ENCODE measurements at regions not wholly inside any gene's neighbourhood (a gene's known extent, or its start where the extent isn't known, plus 50 kb on each side); places are given as distances from the start of the nearest gene placed in this dataset.
A peak's percentile ranks its signal among the peaks of the same experiment; 100 is the strongest.
"Not testable (repeated sequence)": the region's sequence is repeated elsewhere in the genome, so short reads cannot be mapped to it uniquely, and the experiment has no call there.

DNA sequence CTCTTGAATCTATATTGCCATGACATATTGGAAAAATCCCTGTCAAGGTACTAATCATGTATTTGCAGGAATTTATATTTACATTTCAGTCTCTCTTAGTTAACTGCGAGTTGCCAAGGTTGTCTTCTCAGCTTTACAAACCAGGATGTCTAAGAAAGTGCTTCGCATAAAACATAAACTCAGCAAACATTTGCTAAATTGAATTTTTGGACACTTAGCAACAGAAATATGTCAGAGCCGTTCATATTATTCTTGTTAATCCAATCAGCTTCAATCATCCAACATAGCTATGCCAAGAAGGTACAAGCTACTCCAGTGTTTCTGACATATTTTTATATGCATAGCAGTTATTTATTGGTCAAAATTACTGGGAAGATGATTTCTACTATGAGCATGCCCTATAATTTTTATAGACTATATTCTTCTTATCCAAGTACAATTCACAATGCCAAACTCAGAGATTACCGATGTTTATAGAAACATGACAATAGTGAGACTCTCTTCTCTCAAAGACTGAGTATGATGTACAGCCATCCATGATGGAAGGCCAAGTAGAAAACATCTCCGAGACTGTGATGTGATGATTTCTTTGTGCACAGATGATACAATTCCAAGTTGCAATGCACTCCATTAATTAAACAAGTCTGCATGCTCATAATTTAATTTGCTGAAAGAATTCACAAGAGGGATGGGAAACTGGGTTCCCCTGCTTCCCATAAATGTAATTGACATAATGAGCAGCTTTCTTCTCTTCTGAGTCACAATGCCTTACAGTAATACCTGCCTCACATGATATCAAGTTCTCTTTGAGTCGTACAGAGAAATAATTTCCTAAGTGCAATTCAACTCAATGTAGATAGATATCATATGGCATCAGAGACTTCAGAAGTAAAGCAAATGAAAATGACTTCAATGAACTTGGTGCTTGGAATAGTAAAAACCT is 776.3 kb downstream of the EFNB2 start:
- DNase-seq = no peak

DNA sequence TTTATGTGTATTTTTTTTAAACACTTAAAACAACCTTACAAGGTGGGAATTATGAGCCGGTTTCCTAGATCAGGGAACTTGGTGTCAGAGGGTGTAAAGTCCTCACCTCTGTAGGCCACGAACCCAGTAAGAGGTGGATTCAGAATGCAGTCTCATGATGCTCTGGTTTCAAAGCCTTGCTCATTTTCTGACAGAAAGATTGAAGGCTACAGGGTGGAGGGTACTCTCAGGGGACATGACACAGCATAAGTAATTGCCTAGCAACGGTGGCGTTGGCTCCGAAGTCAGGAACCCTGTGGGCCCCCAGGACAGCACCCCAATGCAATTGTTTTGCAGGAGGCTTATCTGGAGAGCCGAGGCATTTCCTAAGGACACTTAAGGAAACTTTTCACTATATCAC is 794.7 kb downstream of the EFNB2 start:
- DNase-seq = no peak

DNA sequence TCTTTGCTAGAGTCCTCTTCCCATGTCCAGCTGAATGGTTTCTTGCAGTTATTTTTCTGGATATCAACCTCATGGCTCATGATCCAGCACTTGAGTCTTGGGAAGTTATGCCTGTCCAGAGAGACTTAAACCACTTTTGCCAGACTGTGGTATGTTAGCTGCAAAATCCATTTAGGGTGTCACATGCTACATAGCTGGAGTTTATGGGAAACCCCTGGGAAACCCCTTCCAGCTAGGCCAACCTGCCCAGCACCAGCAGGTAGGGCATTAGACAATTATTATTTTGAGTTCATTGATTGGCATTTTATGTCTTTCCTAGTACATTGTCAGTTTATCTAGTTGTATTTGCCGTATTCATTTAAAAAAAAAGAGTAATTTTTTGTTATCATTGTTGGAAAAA is 797.8 kb downstream of the EFNB2 start:
- DNase-seq = no peak

DNA sequence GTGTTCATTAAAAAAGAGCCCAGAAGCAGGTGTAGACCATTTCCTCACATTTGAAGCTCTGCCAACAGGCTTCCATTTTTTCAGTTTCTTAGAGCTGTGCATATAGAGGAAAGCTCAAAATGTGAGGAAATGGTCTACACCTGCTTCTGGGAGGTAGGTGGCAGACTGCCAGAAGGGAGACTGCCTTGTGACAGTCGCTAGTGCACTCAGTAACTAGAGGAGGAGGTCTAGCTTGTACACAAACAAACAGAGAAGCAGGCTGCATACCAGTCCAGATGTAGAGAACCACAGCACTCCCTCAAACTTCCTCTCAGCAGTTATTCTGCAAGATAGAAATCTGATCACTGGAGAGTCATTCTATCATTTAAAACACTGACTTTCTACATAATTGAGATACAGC is 800.2 kb downstream of the EFNB2 start:
- DNase-seq = peak; percentile 45

DNA sequence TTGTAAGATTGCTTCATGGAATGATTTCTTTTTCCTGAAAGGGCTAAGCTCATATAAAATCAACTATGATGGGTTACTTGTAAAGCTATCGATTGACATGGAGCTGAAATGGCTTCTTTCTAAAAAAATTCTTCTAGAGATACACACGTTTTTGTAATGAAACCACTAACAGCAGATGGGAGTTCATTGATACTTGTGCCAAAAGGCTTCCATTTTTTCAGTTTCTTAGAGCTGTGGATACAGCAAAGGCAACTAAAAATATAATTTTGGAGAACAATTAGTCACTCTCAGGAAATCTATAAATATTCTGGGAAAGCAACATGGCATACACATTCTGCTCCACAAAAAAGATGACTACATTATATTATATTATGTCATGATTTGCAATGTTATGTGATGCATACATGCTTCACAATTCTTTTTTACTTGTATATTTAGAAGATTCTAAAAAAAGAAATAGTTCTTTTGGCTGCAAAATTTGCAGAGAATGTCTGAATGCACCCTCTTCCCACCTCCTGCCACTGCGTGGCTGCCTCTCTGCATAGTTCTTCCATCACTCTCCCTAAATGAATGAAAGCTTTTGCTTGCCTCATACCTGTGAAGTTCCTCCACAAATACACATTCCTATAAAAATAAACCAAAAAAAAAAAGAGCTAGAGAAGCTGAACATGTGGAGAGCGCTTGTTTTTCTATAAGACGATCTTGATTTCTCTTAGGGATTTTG is 802.5 kb downstream of the EFNB2 start:
- DNase-seq = no peak

DNA sequence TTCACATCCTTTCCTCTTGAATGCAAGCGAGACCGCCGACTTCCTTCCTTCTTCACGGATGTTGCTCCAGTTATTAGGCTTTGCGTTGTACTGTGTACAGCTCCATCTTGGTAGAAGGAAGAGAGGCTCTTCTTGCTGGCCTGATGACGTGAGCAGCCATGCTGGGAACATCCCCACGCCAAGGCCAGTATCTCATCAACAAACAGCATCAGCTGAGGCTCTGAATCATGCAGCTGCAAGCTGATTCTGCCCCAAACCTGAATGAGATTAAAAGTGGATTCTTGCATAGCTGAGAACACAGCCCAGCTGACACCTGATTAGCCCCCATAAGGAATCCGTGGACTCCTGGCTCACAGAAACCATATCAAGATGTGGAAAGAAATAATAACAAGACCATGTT is 809.6 kb downstream of the EFNB2 start:
- no peak for DNase-seq

DNA sequence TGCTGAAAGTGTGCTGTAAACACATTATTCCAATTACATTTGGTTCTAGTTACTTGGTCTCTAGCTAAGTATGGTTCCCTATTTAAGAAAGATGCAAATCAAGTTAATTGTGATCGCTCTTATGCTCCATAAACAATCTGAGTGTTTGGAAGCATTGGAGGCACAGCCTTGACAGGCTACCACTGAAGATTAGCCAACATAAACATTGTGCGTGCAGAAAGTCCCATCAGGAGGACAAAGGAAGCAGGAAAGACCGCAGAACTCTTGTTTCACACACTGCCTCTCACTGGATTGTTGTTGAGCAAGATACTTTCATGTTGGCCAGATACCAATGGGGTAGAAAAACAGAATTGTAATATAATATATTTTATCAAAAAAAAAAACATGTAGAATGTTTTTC is 814.4 kb downstream of the EFNB2 start:
- DNase-seq = no peak

DNA sequence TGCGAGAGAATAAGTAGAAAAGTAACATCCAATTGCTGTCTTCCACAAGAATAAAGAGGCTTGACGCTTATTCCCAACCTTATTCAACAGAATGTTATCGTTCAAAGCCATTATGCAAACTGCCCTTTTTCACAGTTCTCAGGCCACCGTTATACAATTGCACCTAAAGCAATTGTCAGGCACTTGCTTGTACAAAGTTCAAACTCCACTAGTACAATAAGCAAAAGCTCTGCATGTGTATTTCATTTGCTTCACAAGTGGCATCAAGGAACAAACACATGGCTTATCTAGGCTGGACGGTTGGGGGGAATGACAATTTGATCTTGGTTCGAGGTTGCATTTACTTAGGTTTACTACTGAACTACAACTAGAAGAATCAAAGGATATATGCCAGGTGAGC is 815.6 kb downstream of the EFNB2 start:
- DNase-seq = no peak

DNA sequence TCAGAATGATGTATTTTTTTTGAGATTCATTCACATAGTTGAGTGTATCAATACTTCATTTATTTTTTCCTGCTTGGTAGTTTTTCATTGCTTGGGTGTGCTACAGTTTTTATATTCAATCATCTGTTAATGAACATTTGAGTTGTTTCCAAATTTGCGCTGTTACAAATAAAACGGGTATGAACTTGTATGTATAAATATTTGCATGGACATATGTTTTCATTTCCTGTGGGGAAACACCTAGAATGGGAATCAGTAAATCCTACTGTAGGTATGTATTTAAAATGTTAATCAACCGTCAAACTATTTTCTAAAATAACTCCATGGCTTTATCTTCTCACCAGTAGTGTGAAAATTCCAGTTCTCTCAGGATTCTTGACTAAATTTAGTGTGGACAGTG is 826.3 kb downstream of the EFNB2 start:
- DNase-seq = no peak

DNA sequence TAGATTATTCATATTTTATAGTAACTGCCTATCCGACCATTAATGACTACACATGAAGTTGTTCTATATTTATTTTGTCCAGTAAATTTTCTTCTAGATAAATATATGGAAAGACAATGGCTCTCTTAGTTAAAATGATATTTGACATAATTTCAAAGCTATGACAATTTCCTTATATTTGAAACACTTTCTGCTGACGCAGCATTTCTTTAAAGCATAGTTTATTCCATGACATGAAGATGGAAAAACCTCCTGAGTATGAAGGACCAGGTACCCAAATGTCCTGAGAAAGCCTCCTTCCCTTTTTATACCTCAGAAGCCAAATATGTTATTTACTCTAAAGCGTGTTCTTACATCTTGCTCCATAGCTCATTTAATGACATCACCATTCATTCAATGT is 831.6 kb downstream of the EFNB2 start:
- no peak for DNase-seq

DNA sequence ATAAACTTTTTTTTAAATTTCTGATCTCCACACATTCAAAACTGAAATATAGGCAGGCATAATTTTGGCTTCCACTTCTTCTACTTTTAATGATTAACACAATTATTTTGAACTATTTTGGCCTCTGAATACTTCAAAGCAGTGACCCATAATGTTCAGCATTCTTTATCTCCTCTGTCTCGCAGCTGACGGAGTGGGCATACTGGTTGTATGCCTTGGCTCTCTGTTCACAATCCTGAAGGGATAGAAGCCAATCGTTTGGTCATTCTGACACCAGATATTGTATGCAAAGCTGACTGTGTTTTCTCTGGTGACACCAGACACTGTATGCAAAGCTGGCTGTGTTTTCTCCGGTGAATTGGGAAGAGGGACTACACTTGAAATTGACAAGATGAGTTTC is 833.0 kb downstream of the EFNB2 start:
- DNase-seq = peak; percentile 77

DNA sequence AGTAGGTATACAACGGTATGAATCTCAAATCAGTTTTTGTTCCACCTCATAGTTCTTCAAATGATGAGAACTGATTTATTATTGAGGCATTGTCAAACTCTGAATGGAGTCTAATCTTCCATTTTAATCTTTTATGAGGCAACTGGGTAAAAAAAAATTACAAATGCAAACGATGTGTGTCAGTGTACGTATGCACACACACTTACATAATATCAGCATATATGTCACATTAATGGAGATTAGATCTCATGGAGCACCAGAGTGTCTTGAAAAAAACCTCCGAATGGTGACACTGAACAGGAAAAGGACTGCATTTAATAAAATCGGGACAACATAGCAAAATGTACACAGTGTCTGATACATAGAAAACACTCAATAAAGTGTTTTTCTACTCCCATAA is 842.7 kb downstream of the EFNB2 start:
- no peak for DNase-seq

DNA sequence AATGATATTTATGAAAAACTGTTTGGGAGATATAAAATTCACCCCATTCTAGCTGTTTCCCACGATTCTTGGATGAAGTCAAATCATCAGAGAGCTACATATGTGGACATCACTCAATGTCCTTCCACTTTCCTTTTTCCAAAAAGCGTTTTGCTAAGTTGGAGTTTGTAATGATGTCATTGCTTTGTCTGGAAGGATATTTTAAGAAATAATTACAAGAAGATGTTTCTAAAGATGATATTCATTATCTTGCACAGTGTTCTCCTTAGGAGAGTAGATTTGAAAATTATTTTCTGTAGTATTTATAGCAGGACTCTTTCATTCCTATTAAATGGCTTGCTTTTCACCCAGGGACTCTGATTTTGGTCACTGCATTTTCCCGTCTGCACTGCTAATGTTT is 851.2 kb downstream of the EFNB2 start:
- no peak for DNase-seq

DNA sequence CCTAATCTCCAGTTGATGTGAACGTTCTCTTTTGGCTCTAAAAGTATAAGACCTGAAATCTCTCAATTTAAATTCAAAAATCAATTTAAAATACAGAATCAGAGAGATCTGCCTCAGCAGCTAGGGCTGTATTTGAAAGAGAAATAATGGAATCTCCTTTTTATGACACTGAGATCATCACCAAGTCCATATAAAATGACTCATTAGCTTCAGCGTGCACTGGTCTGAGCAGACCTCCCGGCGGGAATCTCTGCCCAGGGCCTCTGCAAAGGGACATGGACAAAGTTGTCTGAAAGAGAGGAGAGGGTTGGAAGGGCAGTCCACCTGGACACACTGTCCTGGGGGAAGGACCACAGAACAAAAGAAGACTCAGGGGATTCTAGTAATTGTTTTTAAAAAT is 855.6 kb downstream of the EFNB2 start:
- no peak for DNase-seq

DNA sequence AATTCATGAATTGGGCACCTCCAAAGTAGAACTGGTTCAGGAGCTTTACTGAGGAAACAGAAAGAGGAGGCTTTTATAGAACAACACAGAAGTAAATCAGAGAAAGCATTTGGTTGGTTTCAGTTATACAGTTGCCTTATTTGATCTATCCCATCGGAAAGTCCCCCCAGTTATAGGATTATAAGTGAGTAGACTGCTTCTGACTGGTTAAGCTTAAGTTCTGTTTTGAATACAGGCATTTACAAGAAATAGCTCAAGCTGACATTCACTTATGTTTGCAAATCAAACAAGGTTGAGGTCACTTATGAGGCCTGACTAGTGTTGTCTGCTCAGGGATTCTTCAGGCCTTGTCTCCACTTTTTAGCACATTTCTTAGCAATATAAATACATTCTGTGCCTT is 857.4 kb downstream of the EFNB2 start:
- DNase-seq = no peak

DNA sequence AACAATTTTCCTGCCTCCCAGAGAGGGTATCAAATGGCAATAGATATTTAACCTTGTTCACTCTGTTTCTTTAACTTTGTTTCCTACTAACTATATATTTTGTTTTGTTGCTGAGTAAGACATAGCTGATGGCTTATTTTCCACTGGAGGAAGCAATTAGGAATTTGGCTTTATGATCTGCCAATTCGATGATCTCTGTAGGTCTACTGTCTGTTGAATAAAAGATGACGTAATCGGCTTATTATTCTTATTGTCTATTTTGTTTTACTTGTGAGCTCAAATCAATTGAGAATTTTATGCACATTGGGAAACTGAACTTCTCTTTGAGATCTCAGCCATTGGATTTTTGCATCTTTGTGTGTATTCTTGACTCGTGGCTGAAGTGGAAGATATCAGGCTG is 862.6 kb downstream of the EFNB2 start:
- no peak for DNase-seq

DNA sequence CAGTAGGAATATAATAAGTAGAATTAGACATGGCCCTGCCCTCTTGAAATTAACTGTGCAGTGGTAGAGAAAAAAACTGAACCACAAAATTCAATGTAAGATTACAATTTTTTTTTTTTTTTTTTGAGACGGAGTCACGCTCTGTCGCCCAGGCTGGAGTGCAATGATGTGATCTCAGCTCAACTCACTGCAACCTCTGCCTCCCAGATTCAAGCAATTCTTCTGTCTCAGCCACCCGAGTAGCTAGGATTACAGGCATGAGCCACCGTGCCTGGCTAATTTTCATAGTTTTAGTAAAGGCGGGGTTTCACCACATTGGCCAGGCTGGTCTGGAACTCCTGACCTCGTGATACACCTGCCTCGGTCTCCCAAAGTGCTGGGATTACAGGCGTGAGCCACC is 864.3 kb downstream of the EFNB2 start:
- DNase-seq = not testable (repeated sequence)

DNA sequence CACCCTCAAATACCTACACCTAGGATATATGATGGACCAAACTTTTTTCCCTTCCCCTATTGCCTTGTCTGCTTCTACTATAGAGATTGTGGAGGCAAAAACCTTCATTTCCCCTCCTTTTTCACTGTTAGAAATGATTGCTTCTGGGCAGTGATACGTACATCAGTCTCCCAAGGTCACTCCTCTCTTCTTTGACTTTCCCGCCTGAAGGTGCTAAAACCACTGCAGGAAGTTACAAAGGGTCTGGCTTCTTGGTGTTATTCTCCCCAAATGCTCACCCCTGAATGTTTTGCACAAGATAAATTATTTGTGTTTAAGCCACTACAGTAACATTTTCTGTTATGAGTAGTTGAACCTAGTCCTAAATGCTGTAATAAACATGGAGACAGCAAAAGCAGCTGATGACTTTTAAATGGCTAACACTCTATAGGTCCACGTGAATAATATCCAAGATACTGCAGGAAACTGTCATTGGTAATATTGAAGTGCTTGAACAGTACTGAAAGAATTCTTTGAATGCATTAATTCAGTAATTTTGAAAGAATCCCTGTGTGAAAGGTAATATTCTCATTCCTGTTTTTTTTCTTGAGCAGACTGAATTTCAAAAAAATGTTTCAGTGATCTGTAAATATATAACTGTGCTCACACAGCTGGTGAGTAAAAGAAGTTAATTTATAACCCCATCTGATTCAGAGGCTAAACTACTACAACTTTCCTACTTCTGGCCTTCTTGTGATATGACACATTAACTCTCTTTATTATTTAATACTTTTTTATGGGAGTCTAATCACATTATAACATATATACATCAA is 865.1 kb downstream of the EFNB2 start:
- no peak for DNase-seq

DNA sequence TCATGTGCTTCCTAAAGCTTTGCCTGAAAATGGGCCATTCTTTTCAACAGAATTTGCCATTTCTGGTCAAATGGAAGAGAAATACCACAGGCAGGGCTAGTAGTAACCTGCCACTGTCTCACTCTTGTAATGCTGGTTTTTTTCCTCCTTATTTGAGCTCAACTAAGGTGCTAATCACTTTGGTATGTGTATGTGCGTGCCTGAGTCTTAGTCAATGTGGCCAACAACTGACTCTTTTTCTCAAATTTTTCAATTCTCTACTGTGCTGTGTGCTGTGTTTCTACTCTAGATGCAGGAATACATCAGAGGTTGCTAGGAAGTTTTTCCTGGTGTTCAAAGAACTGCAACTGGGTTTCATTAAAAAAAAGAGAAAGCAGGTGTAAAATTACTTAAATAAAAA is 870.2 kb downstream of the EFNB2 start:
- no peak for DNase-seq

DNA sequence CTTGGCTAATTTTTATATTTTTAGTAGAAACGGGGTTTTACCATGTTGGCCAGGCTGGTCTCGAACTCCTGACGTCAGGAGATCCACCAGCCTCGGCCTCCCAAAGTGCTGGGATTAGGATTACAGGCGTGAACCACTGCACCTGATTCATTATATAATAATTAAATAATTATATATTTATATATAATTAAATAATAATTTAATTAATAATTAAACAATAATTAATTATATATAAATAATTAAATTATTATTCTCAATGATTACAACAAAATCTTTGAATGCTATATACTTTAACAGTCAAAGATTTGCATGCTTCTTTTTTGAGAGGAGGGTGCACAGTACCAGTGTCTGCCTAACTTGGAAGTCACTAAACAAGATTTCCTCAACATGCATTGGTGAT is 872.3 kb downstream of the EFNB2 start:
- no peak for DNase-seq

DNA sequence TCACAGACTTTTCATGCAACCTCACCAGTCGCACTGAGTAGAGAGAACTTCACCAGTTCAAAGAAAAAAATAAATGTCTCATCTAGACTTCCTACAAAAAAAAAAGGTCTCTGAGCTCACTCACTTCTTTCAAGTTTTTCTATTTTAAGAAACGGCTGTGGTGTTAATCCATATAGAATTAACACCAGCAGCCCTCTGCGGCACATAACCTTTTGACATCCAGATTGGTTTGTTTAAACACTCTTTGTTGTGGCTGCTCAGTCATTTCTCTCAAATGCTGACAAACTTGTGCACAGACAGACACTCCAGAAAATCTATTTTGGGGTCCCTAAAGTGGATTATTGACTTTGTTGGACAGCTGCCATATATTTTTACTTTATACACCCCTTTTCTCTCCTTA is 874.9 kb downstream of the EFNB2 start:
- no peak for DNase-seq

DNA sequence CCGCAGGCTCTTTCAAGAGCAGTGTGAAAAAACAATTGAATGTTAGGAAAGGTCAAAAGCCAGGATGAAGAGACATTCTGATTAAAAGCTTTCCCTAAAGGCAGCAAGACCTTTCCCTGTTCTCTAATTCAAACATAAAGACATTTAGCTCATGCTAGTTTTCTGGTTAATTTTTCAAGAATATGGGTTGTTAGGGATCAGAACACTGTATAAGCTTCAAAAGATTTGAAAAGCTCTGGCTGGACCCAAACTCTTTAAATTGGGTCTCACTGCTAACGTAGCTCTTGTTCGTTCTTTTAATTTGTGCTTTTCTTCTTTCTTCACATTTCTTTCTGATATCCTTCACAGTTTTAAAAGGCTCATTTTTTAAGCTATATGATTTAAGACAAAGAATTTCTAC is 877.0 kb downstream of the EFNB2 start:
- DNase-seq = no peak

DNA sequence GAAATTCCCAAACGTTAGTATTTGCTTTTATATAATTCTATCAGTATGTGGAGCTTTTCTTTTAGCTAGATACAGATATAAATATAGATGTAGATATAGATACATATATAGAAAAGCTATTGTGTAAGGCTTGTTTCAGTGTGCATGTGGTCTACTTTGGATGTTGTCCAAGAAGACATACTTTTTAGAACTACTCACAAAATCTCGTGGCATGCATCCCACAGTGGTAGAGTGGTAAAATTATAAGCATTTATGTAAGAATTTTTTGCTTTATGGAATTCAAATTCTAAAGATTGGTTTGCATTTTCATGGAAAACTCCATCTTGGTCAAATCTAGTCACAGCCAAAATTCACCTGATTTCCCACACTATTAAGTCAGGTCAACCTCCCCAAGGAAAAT is 880.4 kb downstream of the EFNB2 start:
- no peak for DNase-seq

DNA sequence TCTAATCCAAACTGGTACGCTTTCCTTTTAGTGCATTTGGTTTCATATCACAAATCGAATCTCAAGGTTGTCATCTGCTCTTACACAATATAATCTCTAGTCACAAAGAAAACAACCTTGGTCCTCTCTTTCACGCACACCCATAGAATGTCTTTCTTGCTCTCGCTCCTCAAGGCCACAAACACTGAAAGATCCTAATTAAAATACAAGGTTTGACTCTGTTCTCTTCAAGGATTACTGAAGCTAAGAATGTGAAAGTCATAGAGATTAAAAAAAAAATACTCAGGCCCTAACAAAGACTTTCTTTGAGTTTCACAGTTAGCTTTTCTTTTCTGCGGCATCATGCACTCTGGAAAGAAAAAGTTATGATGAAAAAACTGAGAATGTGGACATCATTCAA is 891.5 kb downstream of the EFNB2 start:
- no peak for DNase-seq

Measured in NCI-H2029 (cell line).